Fibroblast of lung (primary cell): ENCODE measurements at regions not wholly inside any gene's neighbourhood (a gene's known extent, or its start where the extent isn't known, plus 50 kb on each side); places are given as distances from the start of the nearest gene placed in this dataset.
A peak's percentile ranks its signal among the peaks of the same experiment; 100 is the strongest.
"Not testable (repeated sequence)": the region's sequence is repeated elsewhere in the genome, so short reads cannot be mapped to it uniquely, and the experiment has no call there.

Source experiments
- DNase-seq, 2 donors: peaks; one replicate each; pipeline versions ENCODE4 v3.0.0 to v3.0.0-alpha.2; 2010; ENCODE audit warnings: low read depth in 2 of 2
- H2AFZ ChIP-seq: 2 replicates; pipeline ENCODE4 v1.5.1; 2012; ENCODE audit warnings: low read length, control low read depth, inconsistent platforms
- H3K27ac ChIP-seq: 2 replicates; pipeline ENCODE4 v1.5.1; 2011; ENCODE audit warnings: low read length, control low read depth; ENCODE audit not compliant: insufficient read depth
- H3K27me3 ChIP-seq: 2 replicates; pipeline ENCODE4 v1.5.1; 2011; ENCODE audit warnings: mild to moderate bottlenecking, low read length; ENCODE audit not compliant: control insufficient read depth, insufficient read depth
- H3K36me3 ChIP-seq: 2 replicates; pipeline ENCODE4 v1.5.1; 2011; ENCODE audit warnings: low read length; ENCODE audit not compliant: control insufficient read depth, insufficient read depth
- H3K4me1 ChIP-seq: 2 replicates; pipeline ENCODE4 v1.5.1; 2011; ENCODE audit warnings: low read length; ENCODE audit not compliant: control insufficient read depth, insufficient read depth; ENCODE audit errors: extremely low read depth
- H3K4me2 ChIP-seq: 2 replicates; pipeline ENCODE4 v1.5.1; 2011; ENCODE audit warnings: low read length, control low read depth; ENCODE audit not compliant: insufficient read depth; ENCODE audit errors: extremely low read depth
- H3K4me3 ChIP-seq, 4 experiments: fragments of 200-600 bp in 1 of 4; sonication (generic) in 1 of 4; replicated peaks in 1 of 4; 2 replicates each; pipeline ENCODE4 v1.5.1; 2011 to 2016; ENCODE audit warnings: low read length in 4 of 4, low read depth in 3 of 4, mild to moderate bottlenecking in 3 of 4, control low read depth in 2 of 4, inconsistent platforms in 1 of 4, mixed read lengths in 1 of 4; ENCODE audit not compliant: insufficient read depth in 1 of 4; ENCODE audit errors: control extremely low read depth in 1 of 4
- H3K79me2 ChIP-seq: 2 replicates; pipeline ENCODE4 v1.5.1; 2012; ENCODE audit warnings: mild to moderate bottlenecking, low read length, inconsistent platforms; ENCODE audit not compliant: control insufficient read depth, insufficient read depth
- H3K9ac ChIP-seq: 2 replicates; pipeline ENCODE4 v1.5.1; 2011; ENCODE audit warnings: mild to moderate bottlenecking, low read length, control low read depth; ENCODE audit not compliant: insufficient read depth
- H3K9me3 ChIP-seq: 2 replicates; pipeline ENCODE4 v1.5.1; 2012; ENCODE audit warnings: low read depth, low read length; ENCODE audit not compliant: control insufficient read depth, insufficient read depth
- H4K20me1 ChIP-seq: 2 replicates; pipeline ENCODE4 v1.5.1; 2011; ENCODE audit warnings: low read length; ENCODE audit not compliant: control insufficient read depth, insufficient read depth; ENCODE audit errors: extremely low read depth
- CTCF ChIP-seq, 2 donors: IDR thresholded peaks in 1 of 2; conservative IDR thresholded peaks in 1 of 2; 1 replicate in 1 of 2; 2 replicates in 1 of 2; pipeline ENCODE4 v1.5.1; 2011 to 2012; ENCODE audit warnings: low read length in 2 of 2, control low read depth in 1 of 2, inconsistent platforms in 1 of 2, low read depth in 1 of 2, mild to moderate bottlenecking in 1 of 2
- EZH2 ChIP-seq: IDR thresholded peaks from 2 replicates; pipeline ENCODE4 v1.5.1; 2012; ENCODE audit warnings: low read length, control low read depth, mild to moderate bottlenecking; ENCODE audit errors: missing control alignments

GRCh38 chr11:12592283-12592682 is 81.9 kb upstream of the TEAD1 start:
- TF ChIP-seq EZH2, result no peak
- no peak for TF ChIP-seq CTCF (conservative IDR thresholded peaks at IDR 0.05 in 1 of 2, IDR thresholded peaks at IDR 0.05 in 1 of 2; ENCODE audit: low read depth in 1 of 2, low read length in 2 of 2)
- H3K27me3 ChIP-seq, result no peaks in the 10 kb centered on the region
- DNase-seq, result no peak
- H3K9ac ChIP-seq, result no peak overlapping the region
- H2AFZ ChIP-seq, result no peak overlapping the region
- H3K4me2 ChIP-seq, result no peak overlapping the region
- H3K4me3 ChIP-seq, result no peak overlapping the region
- no peaks in the 10 kb centered on the region for H3K9me3 ChIP-seq
- H4K20me1 ChIP-seq, result no peaks in the 10 kb centered on the region
- H3K36me3 ChIP-seq, result no peaks in the 10 kb centered on the region
- H3K27ac ChIP-seq, result no peak overlapping the region
- H3K4me1 ChIP-seq, result peaks cover 4% of the 10 kb centered on the region
- no peaks in the 10 kb centered on the region for H3K79me2 ChIP-seq

- H2AFZ ChIP-seq, H3K9ac ChIP-seq, H3K27me3 ChIP-seq, H3K4me1 ChIP-seq, DNase-seq, H4K20me1 ChIP-seq, H3K27ac ChIP-seq, H3K4me2 ChIP-seq, H3K79me2 ChIP-seq, H3K4me3 ChIP-seq, H3K36me3 ChIP-seq, H3K9me3 ChIP-seq: not testable (repeated sequence)
Measured at GRCh38 chr11:12595089-12595847, 79.0 kb upstream of the TEAD1 start.

GRCh38 chr11:12598330-12599256 is 75.6 kb upstream of the TEAD1 start:
- no peaks in the 10 kb centered on the region for H3K9me3 ChIP-seq
- no peaks in the 10 kb centered on the region for H3K4me1 ChIP-seq
- no peak for TF ChIP-seq EZH2
- TF ChIP-seq CTCF (conservative IDR thresholded peaks at IDR 0.05 in 1 of 2, IDR thresholded peaks at IDR 0.05 in 1 of 2; ENCODE audit: low read depth in 1 of 2, low read length in 2 of 2), result no peak
- H3K9ac ChIP-seq, result no peak overlapping the region
- H3K4me2 ChIP-seq, result peak overlapping the region; percentile 27
- peak; percentile 64 to 76 for DNase-seq
- H3K79me2 ChIP-seq, result no peaks in the 10 kb centered on the region
- no peaks in the 10 kb centered on the region for H3K27me3 ChIP-seq
- no peak overlapping the region for H2AFZ ChIP-seq
- H3K4me3 ChIP-seq, result no peak overlapping the region
- no peaks in the 10 kb centered on the region for H3K36me3 ChIP-seq
- no peaks in the 10 kb centered on the region for H4K20me1 ChIP-seq
- no peak overlapping the region for H3K27ac ChIP-seq
